Cardiac muscle cell (in vitro differentiated cells and primary cell): ENCODE measurements at regions not wholly inside any gene's neighbourhood (a gene's known extent, or its start where the extent isn't known, plus 50 kb on each side); places are given as distances from the start of the nearest gene placed in this dataset.

Experiments used
- DNase-seq, 2 donors: peaks; one replicate each; pipeline versions ENCODE4 v3.0.0 to v3.0.0-alpha.2; 2010 to 2017; ENCODE audit warnings: low read depth in 1 of 2, low spot score in 1 of 2
- H3K27ac ChIP-seq: fragments of 200-600 bp; sonication (generic); 2 replicates; pipeline ENCODE4 v1.5.1; 2016
- H3K27me3 ChIP-seq: fragments of 200-600 bp; sonication (generic); 2 replicates; pipeline ENCODE4 v1.6.0; 2016; ENCODE audit warnings: control low read depth
- H3K36me3 ChIP-seq: fragments of 200-600 bp; sonication (generic); 2 replicates; pipeline ENCODE4 v1.5.1; 2016; ENCODE audit warnings: control low read depth
- H3K4me1 ChIP-seq: fragments of 200-600 bp; sonication (generic); 2 replicates; pipeline ENCODE4 v1.8.1; 2017; ENCODE audit warnings: low read depth, mild to moderate bottlenecking, mixed run types
- H3K4me3 ChIP-seq: fragments of 200-600 bp; sonication (generic); 2 replicates; pipeline ENCODE4 v1.5.1; 2016; ENCODE audit warnings: mild to moderate bottlenecking
- H3K9me3 ChIP-seq: fragments of 200-600 bp; sonication (generic); 2 replicates; pipeline ENCODE4 v1.5.1; 2017; ENCODE audit warnings: low read depth, mild to moderate bottlenecking, control low read depth
- CTCF ChIP-seq: IDR thresholded peaks from 2 replicates; pipeline ENCODE4 v1.5.1; 2012; ENCODE audit warnings: low read depth, mild to moderate bottlenecking, low read length

- Histone ChIP-seq H3K27me3 (no peaks in the 10 kb centered on the region), H3K9me3 (no peaks in the 10 kb centered on the region), H3K36me3 (no peaks in the 10 kb centered on the region), H3K27ac (no peak overlapping the region), H3K4me1 (no peaks in the 10 kb centered on the region), H3K4me3 (no peak overlapping the region)
- no peak for TF ChIP-seq CTCF
- DNase-seq = no peak
These were observed 75.8 kb upstream of the LHX8 start for GRCh38 chr1:75058424-75058823.

GRCh38 chr1:75062111-75062510, 72.1 kb upstream of the LHX8 start:
- Histone ChIP-seq H3K27ac (no peak overlapping the region), H3K27me3 (no peaks in the 10 kb centered on the region), H3K4me3 (no peak overlapping the region), H3K4me1 (no peaks in the 10 kb centered on the region), H3K9me3 (no peaks in the 10 kb centered on the region), H3K36me3 (no peaks in the 10 kb centered on the region)
- DNase-seq = no peak
- no peak for TF ChIP-seq CTCF

GRCh38 chr1:75067975-75068374, 66.2 kb upstream of the LHX8 start:
- H3K36me3 ChIP-seq = no peaks in the 10 kb centered on the region
- no peak for TF ChIP-seq CTCF
- H3K27ac ChIP-seq = no peak overlapping the region
- H3K9me3 ChIP-seq = no peaks in the 10 kb centered on the region
- no peaks in the 10 kb centered on the region for H3K27me3 ChIP-seq
- H3K4me3 ChIP-seq = no peak overlapping the region
- DNase-seq = no peak
- no peaks in the 10 kb centered on the region for H3K4me1 ChIP-seq

GRCh38 chr1:75074831-75075395, 59.3 kb upstream of the LHX8 start:
- Histone ChIP-seq H3K36me3 (no peaks in the 10 kb centered on the region), H3K4me1 (peaks cover 5% of the 10 kb centered on the region), H3K27ac (no peak overlapping the region), H3K27me3 (no peaks in the 10 kb centered on the region), H3K9me3 (no peaks in the 10 kb centered on the region), H3K4me3 (no peak overlapping the region)
- DNase-seq = no peak
- no peak for TF ChIP-seq CTCF

GRCh38 chr1:75079538-75080290, 54.5 kb upstream of the LHX8 start:
- Histone ChIP-seq H3K27ac (no peak overlapping the region), H3K36me3 (no peaks in the 10 kb centered on the region), H3K9me3 (no peaks in the 10 kb centered on the region), H3K4me3 (no peak overlapping the region), H3K4me1 (peaks cover 7% of the 10 kb centered on the region), H3K27me3 (no peaks in the 10 kb centered on the region)
- peak in 1 of 2 donors; percentile 17 for DNase-seq
- no peak for TF ChIP-seq CTCF
